ENCODE measurements at regions not wholly inside any gene's neighbourhood (a gene's known extent, or its start where the extent isn't known, plus 50 kb on each side); places are given as distances from the start of the nearest gene placed in this dataset.
A peak's percentile ranks its signal among the peaks of the same experiment; 100 is the strongest.
"Not testable (repeated sequence)": the region's sequence is repeated elsewhere in the genome, so short reads cannot be mapped to it uniquely, and the experiment has no call there.

DNA sequence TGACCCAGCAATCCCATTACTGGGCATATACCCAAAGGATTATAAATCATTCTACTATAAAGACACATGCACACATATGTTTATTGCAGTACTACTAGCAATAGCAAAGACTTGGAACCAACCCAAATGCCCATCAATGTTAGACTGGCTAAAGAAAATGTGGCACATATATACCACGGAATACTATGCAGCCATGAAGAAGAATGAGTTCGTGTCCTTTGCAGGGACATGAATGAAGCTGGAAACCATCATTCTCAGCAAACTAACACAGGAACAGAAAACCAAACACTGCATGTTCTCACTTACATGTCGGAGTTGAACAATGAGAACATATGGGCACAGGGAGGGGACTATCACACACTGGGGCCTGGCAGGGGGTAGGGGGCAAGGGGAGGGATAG lies 183.0 kb downstream of the HACE1 start:
- DNase-seq (ENCODE audit: low read depth); H3K4me3 ChIP-seq (ENCODE audit: low read depth, low read length): not testable (repeated sequence)

DNA sequence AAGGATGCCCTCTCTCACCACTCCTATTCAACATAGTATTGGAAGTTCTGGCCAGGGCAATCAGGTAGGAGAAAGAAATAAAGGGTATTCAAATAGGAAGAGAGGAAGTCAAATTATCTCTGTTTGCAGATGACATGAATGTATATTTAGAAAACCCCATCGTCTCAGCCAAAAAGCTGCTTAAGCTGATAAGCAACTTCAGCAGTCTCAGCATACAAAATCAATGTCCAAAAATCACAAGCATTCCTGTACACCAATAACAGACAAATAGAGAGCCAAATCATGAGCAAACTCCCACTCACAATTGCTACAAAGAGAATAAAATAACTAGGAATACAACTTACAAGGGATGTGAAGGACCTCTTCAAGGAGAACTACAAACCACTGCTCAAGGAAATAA lies 184.6 kb downstream of the HACE1 start:
- DNase-seq (ENCODE audit: low read depth); H3K4me3 ChIP-seq (ENCODE audit: low read depth, low read length): not testable (repeated sequence)

DNA sequence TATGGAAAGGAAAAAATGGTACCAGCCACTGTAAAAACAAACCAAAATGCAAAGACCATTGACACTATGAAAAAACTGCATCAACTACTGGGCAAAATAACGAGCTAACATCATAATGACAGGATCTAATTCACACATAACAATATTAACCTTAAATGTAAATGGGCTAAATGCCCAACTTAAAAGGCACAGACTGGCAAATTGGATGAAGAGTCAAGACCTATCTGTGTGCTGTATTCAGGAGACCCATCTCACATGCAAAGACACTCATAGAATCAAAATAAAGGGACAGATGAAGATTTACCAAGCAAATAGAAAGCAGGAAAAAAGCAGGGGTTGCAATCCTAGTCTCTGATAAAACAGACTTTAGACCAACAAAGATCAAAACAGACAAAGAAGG lies 186.6 kb downstream of the HACE1 start:
- H3K4me3 ChIP-seq (ENCODE audit: low read depth, low read length); DNase-seq (ENCODE audit: low read depth): not testable (repeated sequence)

DNA sequence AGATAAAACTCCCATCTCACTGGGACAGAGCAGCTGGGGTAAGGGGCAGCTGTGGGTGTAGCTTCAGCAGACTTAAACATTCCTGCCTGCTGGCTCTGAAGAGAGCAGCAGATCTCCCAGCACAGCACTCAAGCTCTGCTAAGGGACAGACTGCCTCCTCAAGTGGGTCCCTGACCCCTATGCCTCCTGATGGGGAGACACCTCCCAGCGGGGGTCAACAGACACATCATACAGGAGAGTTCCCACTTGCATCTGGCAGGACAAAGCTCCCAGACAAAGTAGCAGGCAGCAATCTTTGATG lies 188.2 kb downstream of the HACE1 start:
- not testable (repeated sequence) for DNase-seq (ENCODE audit: low read depth)

DNA sequence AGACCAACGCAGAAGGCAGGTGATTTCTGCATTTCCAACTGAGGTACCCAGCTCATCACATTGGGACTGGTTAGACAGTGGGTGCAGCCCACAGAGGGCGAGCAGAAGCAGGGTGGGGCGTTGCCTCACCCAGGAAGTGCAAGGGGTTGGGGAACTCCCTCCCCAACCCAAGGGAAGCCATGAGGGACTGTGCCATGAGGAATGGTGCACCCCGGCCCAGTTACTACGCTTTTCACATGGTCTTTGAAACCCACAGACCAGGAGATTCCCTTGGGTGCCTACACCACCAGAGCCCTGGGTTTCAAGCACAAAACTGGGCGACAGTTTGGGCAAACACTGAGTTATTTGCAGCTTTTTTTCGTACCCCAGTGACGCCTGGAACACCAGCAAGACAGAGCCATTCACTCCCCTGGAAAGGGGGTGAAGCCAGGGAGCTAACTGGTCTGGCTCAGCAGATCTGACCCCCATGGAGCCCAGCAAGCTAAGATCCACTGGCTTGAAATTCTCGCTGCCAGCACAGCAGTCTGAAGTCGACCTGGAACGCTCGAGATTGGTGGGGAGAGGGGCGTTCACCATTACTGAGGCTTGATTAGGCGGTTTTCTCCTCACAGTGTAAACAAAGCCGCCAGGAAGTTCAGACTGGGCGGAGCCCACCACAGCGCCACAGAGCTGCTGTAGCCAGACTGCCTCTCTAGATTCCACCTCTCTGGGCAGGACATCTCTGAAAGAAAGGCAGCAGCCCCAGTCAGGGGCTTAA lies 188.7 kb downstream of the HACE1 start:
- not testable (repeated sequence) for H3K4me3 ChIP-seq (ENCODE audit: low read depth, low read length); DNase-seq (ENCODE audit: low read depth)

More for the DNA sequence above, 188.2 kb downstream of the HACE1 start:
- not testable (repeated sequence) for H3K4me3 ChIP-seq (ENCODE audit: low read depth, low read length)

DNA sequence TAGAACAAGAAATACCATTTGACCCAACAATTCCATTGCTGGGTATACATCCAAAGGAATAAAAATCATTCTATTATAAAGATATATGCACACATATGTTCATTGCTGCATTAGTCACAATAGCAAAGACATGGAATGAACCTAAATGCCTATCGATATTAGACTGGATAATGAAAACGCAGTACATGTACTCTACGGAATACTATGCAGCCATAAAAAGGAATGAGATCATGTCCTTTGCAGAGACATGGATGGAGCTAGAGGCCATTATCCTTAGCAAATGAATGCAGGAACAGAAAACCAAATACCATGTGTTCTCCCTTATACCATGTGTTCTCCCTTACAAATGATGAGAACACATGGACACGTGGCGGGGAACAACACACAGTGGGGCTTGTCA lies 190.2 kb downstream of the HACE1 start:
- H3K4me3 ChIP-seq (ENCODE audit: low read depth, low read length): no peak overlapping the region
- no peak for DNase-seq (ENCODE audit: low read depth)

DNA sequence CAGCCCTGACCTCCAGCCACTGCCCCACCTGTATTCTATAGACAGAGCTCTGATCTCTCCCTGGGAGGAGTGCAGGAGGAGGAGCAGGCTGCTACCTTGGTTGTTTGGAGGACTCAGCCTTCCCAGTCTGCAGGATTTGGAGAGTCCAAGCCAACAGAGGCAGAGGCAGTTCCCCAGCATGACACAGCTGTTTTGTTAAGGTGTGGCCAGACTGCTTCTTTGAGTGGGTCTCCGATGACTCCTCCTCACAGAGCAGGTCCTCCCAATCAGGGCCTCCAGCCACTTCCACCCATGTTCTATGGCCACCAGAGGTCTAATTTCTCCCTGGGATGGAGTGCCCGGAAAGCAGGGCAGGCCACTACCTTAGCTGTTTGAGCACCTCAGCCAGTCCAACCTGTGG lies 203.5 kb downstream of the HACE1 start:
- no peak overlapping the region for H3K4me3 ChIP-seq (ENCODE audit: low read depth, low read length)
- no peak for DNase-seq (ENCODE audit: low read depth)

DNA sequence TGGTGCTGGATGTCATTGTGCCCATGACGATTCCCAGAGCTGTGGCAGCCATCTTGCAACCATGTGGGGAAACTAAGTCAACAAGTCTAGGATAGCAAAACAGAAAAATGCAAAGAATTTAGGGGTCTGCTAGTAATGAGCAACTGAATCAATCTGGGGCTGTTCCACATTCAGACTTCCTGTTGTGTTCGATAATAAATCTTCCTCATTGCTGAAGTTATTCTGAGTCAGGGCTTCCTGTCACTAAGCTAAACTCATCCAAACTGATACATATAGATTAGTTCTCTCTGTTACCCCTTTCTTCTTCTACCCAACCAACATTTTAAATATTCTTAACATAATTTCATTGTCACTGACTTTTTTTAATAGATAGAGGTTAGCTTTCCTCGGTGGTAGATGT lies 205.9 kb downstream of the HACE1 start:
- H3K4me3 ChIP-seq (ENCODE audit: low read depth, low read length): no peak overlapping the region
- DNase-seq (ENCODE audit: low read depth): no peak

DNA sequence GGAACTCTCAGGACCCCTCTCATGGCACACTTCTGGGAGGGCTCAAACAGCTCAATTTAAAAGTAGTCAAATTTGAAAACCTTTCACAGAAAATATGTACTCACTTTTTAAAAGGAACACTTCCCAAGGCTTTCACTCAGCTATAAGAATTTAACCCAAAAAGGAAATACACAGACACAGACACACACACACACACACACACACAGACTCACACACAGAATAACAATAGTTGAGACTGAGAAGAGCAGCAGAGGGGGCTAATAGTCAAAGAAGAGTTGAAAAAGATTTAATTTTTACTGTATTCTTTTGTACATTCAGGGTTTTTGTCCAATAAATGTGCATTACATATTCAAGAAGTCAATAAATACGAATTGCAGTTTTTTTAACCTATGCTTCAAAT lies 211.4 kb downstream of the HACE1 start:
- no peak for DNase-seq (ENCODE audit: low read depth)
- H3K4me3 ChIP-seq (ENCODE audit: low read depth, low read length): no peak overlapping the region

DNA sequence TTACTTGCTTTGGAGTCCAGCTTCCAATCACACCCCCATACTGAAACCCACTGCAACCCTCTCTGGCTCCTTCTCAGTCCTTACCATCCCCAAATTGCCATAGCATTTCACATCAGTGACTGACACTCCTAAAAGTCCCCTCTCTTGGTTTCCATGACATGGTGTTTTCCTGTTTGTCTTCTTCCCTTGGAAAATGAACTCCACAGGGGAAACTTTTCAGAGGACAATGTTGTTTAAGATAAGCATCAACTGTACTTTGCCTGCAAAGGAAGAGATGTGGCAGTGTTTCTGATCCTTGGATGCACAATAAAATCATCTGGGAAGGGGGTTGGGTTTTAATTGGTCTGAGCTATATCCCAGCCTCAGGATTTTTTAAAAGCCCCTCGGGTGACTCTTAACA lies 214.9 kb downstream of the HACE1 start:
- H3K4me3 ChIP-seq (ENCODE audit: low read depth, low read length): no peak overlapping the region
- no peak for DNase-seq (ENCODE audit: low read depth)

DNA sequence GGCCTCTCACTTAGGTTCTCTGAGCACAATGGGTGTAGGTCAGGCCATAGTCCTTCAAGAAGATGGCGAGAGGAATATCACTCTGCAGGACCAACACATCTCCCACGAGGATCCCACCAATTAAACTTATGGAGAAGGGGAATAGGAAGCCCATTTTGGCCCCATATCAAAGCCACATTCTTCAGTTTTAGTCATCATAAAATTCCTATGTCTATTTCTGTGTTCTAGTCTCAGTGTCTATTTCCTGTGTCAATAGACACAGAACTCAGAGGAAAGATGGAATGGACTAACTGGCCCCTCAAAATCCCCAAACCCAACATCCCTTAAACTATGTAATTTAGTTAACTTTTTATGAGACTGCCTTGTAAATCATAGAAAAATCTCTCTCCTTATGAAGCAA lies 216.8 kb downstream of the HACE1 start:
- no peak overlapping the region for H3K4me3 ChIP-seq (ENCODE audit: low read depth, low read length)
- DNase-seq (ENCODE audit: low read depth): peak; percentile 14

DNA sequence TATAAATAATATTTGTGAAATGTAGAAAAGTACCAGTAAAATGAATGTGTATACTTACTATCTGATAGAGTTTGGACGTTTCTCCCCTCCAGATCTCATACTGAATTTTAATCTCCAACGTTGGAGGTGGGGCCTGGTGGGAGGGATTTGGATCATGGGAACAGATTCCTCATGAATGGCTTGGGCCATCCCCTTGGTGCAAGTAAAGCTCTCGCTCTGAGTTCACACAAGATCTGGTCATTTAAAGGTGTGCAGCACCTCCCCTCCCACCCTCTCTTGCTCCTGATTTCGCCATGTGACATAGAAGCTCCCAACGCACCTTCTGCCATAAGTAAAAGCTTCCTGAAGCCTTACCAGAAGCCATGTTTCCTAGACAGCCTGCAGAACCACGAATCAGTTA lies 219.0 kb downstream of the HACE1 start:
- no peak overlapping the region for H3K4me3 ChIP-seq (ENCODE audit: low read depth, low read length)
- no peak for DNase-seq (ENCODE audit: low read depth)

DNA sequence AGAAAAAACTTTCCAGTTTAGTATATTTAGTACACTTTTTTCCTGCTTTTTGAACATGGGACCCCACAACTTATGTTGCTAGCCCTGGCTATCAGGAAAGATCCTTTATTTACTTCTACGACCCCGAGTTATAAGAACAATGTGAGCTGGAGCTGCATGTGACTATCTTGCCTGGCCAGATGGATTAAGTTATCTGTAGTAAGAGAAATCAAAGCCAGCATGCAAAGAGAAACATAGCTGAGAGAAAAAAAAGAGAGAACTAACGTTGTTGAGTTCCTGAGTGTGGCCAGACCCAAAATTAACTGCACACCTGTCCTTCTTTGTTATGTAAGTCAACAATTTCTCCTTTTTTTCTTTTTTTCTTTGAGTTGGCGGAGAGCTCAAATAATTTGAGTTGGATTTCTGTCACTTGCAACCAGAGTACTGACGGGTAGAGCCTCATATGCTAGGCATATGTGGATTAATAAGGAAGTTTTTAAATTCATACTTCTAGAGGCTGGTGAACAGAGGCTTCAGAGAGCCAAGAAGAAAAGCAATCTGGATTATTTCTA lies 219.5 kb downstream of the HACE1 start:
- no peak for DNase-seq (ENCODE audit: low read depth)
- no peak overlapping the region for H3K4me3 ChIP-seq (ENCODE audit: low read depth, low read length)

DNA sequence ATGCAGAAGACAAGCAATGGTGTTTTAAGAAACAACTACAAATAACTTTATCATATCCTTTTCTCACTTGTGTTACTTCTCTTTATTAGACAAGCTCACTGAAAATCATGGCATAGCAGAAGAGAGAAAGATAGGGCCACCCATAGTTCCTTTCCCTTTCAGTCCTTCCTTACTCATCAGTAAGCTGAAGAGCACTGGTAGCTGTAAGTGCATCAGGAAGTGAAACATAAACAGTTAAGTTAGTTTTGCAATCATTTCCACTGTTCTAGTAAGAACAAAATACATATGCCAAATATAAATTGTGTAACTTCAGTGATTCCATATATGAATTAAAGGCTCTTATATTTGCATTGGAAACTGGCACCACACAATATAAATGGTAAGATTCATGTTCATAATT lies 220.1 kb downstream of the HACE1 start:
- peak; percentile 73 for DNase-seq (ENCODE audit: low read depth)
- no peak overlapping the region for H3K4me3 ChIP-seq (ENCODE audit: low read depth, low read length)

DNA sequence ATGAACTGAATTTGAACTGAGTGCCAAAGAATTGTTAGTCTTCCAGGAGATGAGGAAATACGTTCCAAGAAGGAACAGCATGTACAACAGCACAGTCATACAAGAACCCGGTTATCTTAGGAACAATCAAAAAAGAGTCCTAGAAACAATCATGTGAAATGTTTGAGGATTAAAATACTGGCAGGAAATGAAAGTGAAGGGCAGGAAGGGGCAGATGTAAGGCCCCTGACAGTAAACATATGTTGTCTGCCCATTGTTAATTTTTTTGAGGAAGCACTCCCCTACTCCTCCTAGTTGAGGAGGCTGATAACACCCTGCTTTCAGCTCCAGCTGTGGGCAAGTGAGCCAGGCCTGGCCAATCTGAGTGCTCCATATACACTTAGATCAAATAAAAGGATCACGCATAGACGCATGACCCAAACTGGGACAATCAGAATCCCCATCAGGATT lies 220.9 kb downstream of the HACE1 start:
- peak; percentile 85 for DNase-seq (ENCODE audit: low read depth)

DNA sequence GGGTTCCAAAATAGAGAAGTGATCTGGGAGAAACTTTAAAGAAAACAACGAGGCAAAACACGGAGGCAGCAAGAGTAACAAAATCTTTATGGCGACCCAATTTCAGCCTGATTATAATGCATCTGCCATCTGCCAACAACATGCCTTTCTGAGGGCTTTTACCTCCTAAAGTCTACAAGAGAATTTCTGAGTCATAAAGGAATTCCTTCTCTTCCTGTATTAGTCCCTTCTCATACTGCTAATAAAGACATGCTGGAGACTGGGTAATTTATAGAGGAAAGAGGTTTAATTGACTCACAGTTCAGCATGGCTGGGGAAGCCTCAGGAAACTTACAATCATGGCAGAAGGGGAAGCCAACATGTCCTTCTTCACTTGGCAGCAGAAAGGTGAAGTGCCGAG lies 226.6 kb downstream of the HACE1 start:
- peak; percentile 30 for DNase-seq (ENCODE audit: low read depth)

More for the DNA sequence above, 220.9 kb downstream of the HACE1 start:
- no peak overlapping the region for H3K4me3 ChIP-seq (ENCODE audit: low read depth, low read length)

DNA sequence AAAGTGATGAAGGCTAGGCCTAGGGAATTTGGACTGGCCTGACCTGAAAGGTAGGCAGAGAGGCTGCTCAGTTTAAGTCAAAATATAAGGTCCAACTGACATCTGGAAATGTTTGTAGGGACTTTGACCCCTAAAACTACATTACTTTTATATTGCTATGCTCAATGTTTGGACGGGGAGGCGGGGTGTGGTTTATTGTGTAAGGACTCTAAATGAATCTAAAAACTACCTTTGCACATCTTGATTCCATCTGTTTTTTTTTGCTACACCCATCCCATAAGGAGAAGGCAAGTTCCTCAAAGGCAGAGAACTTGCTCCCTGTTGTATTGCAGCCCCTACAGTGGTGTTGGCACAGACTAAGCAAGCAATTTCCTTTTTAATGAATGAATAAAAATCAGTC lies 227.1 kb downstream of the HACE1 start:
- DNase-seq (ENCODE audit: low read depth): no peak

More for the DNA sequence above, 226.6 kb downstream of the HACE1 start:
- no peak overlapping the region for H3K4me3 ChIP-seq (ENCODE audit: low read depth, low read length)

DNA sequence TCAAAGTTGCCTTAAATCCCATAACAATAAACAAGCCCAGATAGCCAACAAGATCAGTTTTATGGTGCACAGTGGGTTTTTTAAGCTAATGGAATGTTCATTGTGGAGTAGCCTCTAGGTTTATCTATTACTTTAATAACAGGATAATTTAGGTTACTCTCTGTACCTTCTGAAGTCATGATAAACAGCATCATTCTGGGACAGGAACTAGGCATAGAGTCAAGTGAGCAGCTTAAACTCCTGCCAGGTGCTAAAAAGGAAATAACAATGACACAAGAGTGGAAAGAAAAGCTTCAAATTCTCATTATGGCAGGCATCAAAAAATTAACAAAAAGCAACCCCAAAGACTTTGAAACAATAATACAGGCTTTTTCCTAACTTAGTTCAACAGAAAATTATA lies 228.8 kb downstream of the HACE1 start:
- H3K4me3 ChIP-seq (ENCODE audit: low read depth, low read length): no peak overlapping the region
- DNase-seq (ENCODE audit: low read depth): no peak

More for the DNA sequence above, 227.1 kb downstream of the HACE1 start:
- no peak overlapping the region for H3K4me3 ChIP-seq (ENCODE audit: low read depth, low read length)

DNA sequence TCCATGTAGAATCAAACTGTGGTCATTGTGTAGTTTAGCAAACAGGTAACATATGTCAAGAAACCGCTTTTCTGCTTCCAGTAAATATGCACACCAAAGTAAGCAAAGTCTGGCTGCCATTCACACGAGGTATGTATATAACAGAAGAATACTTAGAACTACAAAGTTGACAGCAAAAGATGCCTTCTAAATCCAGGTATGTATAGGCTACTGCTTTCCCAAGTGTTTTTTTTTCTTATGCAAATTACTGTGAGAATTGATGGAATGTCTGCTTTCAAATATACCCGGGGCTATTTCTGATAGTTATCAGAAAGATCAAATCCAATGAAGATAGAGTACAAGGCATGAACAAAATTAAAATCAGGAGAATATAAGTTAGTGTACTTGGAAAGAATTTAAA lies 229.2 kb downstream of the HACE1 start:
- no peak overlapping the region for H3K4me3 ChIP-seq (ENCODE audit: low read depth, low read length)
- no peak for DNase-seq (ENCODE audit: low read depth)

DNA sequence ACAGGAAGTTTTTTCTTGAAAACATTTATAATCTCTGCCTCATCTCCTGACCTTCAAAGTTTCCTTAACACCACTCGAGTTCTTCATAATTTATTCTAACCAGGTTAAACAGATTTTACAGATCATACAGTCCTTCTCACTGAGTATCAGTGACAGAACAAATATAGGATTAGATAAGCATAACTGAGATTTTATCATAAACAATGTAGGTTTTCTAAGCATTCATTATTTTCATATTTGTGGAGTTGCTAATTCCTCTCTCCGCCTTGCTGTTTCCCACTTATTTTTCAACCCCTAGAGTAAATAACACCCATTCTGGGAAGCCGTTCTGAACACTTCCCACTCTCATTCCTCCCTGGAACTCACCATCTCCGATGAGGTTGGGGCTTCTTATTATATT lies 229.9 kb downstream of the HACE1 start:
- no peak overlapping the region for H3K4me3 ChIP-seq (ENCODE audit: low read depth, low read length)
- no peak for DNase-seq (ENCODE audit: low read depth)

DNA sequence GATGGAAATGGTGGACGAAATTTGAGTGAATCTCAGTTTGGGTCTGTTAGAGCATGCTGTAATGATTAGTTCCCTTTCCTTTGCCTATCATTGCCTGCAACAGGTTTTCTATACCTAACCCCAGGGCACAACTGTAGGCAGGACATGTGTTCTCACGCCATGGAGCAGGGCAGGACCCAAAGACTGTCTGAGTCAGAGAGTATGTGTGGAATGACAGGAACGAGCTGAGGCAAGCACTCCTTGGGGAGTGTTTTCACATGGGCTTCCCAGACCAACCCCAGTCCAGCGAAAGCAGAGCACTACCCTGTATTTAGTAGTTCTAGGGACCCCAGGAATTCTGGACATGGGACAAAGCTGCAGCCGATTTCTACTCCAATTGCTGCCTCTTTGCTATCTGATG lies 234.2 kb downstream of the HACE1 start:
- DNase-seq (ENCODE audit: low read depth): peak; percentile 58

More for the DNA sequence above, 234.2 kb downstream of the HACE1 start:
- H3K4me3 ChIP-seq (ENCODE audit: low read depth, low read length): no peak overlapping the region

All from skeletal muscle cell (primary cell).